Liver (tissue), 8 donors: ENCODE measurements at regions not wholly inside any gene's neighbourhood (a gene's known extent, or its start where the extent isn't known, plus 50 kb on each side); places are given as distances from the start of the nearest gene placed in this dataset.

Experiments used
- DNase-seq: peaks from one replicate; pipeline ENCODE4 v3.0.0-alpha.2; 2017; ENCODE audit warnings: low spot score
- H3K27ac ChIP-seq, 2 donors: one replicate each; pipeline ENCODE4 v1.7.0; 2013; ENCODE audit warnings: inconsistent platforms in 2 of 2, low read length in 2 of 2, control low read depth in 1 of 2, low read depth in 1 of 2, mild to moderate bottlenecking in 1 of 2
- H3K27me3 ChIP-seq, 4 donors: one replicate each; pipeline versions ENCODE4 v1.6.1 to v1.7.0; 2013; ENCODE audit warnings: low read length in 3 of 4, inconsistent platforms in 1 of 4, mild to moderate bottlenecking in 1 of 4, moderate library complexity in 1 of 4; ENCODE audit not compliant: control insufficient read depth in 4 of 4, insufficient read depth in 4 of 4
- H3K36me3 ChIP-seq, 4 donors: one replicate each; pipeline versions ENCODE4 v1.6.1 to v1.7.0; 2013; ENCODE audit warnings: low read length in 3 of 4, mild to moderate bottlenecking in 3 of 4, low read depth in 1 of 4, moderate library complexity in 1 of 4; ENCODE audit not compliant: control insufficient read depth in 4 of 4, insufficient read depth in 3 of 4
- H3K4me1 ChIP-seq, 4 donors: one replicate each; pipeline versions ENCODE4 v1.6.1 to v1.7.0; 2013; ENCODE audit warnings: low read length in 3 of 4, mild to moderate bottlenecking in 3 of 4, moderate library complexity in 1 of 4; ENCODE audit not compliant: control insufficient read depth in 4 of 4, insufficient read depth in 4 of 4
- H3K4me3 ChIP-seq, 3 donors: one replicate each; pipeline versions ENCODE4 v1.6.1 to v1.7.0; 2013; ENCODE audit warnings: low read length in 3 of 3, control low read depth in 1 of 3, low read depth in 1 of 3, mild to moderate bottlenecking in 1 of 3
- H3K9ac ChIP-seq, 2 donors: one replicate each; pipeline ENCODE4 v1.7.0; 2013; ENCODE audit warnings: low read length in 2 of 2, mild to moderate bottlenecking in 2 of 2, moderate library complexity in 2 of 2, control low read depth in 1 of 2, low read depth in 1 of 2
- H3K9me3 ChIP-seq, 4 donors: one replicate each; pipeline versions ENCODE4 v1.6.1 to v1.7.0; 2013; ENCODE audit warnings: low read length in 3 of 4; ENCODE audit not compliant: control insufficient read depth in 4 of 4
- ATF3 ChIP-seq: IDR thresholded peaks from 2 replicates; pipeline ENCODE4 v1.6.1; 2016; ENCODE audit warnings: antibody characterized with exemption
- FOXA1 ChIP-seq: IDR thresholded peaks from 2 replicates; pipeline ENCODE4 v1.6.1; 2016; ENCODE audit warnings: antibody characterized with exemption
- GABPA ChIP-seq, 2 donors: IDR thresholded peaks in 1 of 2; conservative IDR thresholded peaks in 1 of 2; 2 replicates each; pipeline ENCODE4 v1.6.1; 2016; ENCODE audit warnings: antibody characterized with exemption in 2 of 2, mild to moderate bottlenecking in 1 of 2, moderate library complexity in 1 of 2
- HNF4A ChIP-seq, 2 donors: conservative IDR thresholded peaks; 2 replicates each; pipeline ENCODE4 v1.6.1; 2016; ENCODE audit warnings: antibody characterized with exemption in 2 of 2, mild to moderate bottlenecking in 2 of 2
- HNF4G ChIP-seq: IDR thresholded peaks from 2 replicates; pipeline ENCODE4 v1.6.1; 2016; ENCODE audit warnings: antibody characterized with exemption
- JUND ChIP-seq, 2 donors: IDR thresholded peaks; 2 replicates each; pipeline ENCODE4 v1.6.1; 2016; ENCODE audit warnings: antibody characterized with exemption in 2 of 2
- MAX ChIP-seq: IDR thresholded peaks from 2 replicates; pipeline ENCODE4 v1.6.1; 2016; ENCODE audit warnings: antibody characterized with exemption
- NR2F2 ChIP-seq: IDR thresholded peaks from 2 replicates; pipeline ENCODE4 v1.6.1; 2016; ENCODE audit warnings: antibody characterized with exemption
- RAD21 ChIP-seq, 2 donors: IDR thresholded peaks; 2 replicates each; pipeline ENCODE4 v1.6.1; 2016; ENCODE audit warnings: antibody characterized with exemption in 2 of 2, mild to moderate bottlenecking in 2 of 2
- REST ChIP-seq: IDR thresholded peaks from 2 replicates; pipeline ENCODE4 v1.6.1; 2016; ENCODE audit warnings: antibody characterized with exemption, mild to moderate bottlenecking
- RXRA ChIP-seq, 2 donors: IDR thresholded peaks; 2 replicates each; pipeline ENCODE4 v1.6.1; 2017 to 2018; ENCODE audit warnings: antibody characterized with exemption in 2 of 2, mild to moderate bottlenecking in 1 of 2
- SP1 ChIP-seq: IDR thresholded peaks from 2 replicates; pipeline ENCODE4 v1.6.1; 2018; ENCODE audit warnings: antibody characterized with exemption, mild to moderate bottlenecking
- TAF1 ChIP-seq: conservative IDR thresholded peaks from 2 replicates; pipeline ENCODE4 v1.6.1; 2016; ENCODE audit warnings: antibody characterized with exemption, mild to moderate bottlenecking
- YY1 ChIP-seq: IDR thresholded peaks from 2 replicates; pipeline ENCODE4 v1.6.1; 2016; ENCODE audit warnings: antibody characterized with exemption, mild to moderate bottlenecking
- ZBTB33 ChIP-seq: IDR thresholded peaks from 2 replicates; pipeline ENCODE4 v1.6.1; 2016; ENCODE audit warnings: antibody characterized with exemption
- WGBS: extraction: QIAGEN DNeasy Blood & Tissue Kit; methylation state at CpG from one replicate; pipeline ENCODE4 v1.1.7; 2013; 5-methylcytosine and 5-hydroxymethylcytosine counted together
- TF ChIP-seq, protein P1 (sequence below): fragments of 150-350 bp; IDR thresholded peaks from 2 replicates; pipeline ENCODE4 v1.5.1; 2017; ENCODE audit warnings: improper control_type of control experiment, low read depth, low read length; ENCODE audit not compliant: missing input control
- donor health status: healthy.
- donor health status: healthy.
- donor health status: healthy.
- donor health status: healthy.
- donor health status: healthy.

GRCh38 chr12:126316411-126316810 is 1251.2 kb downstream of the AACS start:
- Histone ChIP-seq H3K27me3 (no peaks in the 10 kb centered on the region), H3K9me3 (no peaks in the 10 kb centered on the region), H3K4me3 (no peak overlapping the region), H3K9ac (no peak overlapping the region), H3K4me1 (no peaks in the 10 kb centered on the region), H3K36me3 (no peaks in the 10 kb centered on the region), H3K27ac (no peak overlapping the region)
- TF ChIP-seq JUND (IDR thresholded peaks at IDR 0.05) = no peak
- TF ChIP-seq ATF3 = no peak
- TF ChIP-seq RAD21 (IDR thresholded peaks at IDR 0.05) = no peak
- no peak for TF ChIP-seq REST
- no peak for TF ChIP-seq TAF1
- TF ChIP-seq, protein P1, sequence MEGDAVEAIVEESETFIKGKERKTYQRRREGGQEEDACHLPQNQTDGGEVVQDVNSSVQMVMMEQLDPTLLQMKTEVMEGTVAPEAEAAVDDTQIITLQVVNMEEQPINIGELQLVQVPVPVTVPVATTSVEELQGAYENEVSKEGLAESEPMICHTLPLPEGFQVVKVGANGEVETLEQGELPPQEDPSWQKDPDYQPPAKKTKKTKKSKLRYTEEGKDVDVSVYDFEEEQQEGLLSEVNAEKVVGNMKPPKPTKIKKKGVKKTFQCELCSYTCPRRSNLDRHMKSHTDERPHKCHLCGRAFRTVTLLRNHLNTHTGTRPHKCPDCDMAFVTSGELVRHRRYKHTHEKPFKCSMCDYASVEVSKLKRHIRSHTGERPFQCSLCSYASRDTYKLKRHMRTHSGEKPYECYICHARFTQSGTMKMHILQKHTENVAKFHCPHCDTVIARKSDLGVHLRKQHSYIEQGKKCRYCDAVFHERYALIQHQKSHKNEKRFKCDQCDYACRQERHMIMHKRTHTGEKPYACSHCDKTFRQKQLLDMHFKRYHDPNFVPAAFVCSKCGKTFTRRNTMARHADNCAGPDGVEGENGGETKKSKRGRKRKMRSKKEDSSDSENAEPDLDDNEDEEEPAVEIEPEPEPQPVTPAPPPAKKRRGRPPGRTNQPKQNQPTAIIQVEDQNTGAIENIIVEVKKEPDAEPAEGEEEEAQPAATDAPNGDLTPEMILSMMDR = no peak
- no peak for TF ChIP-seq MAX
- TF ChIP-seq SP1 = no peak
- no peak for TF ChIP-seq NR2F2
- TF ChIP-seq HNF4A (conservative IDR thresholded peaks at IDR 0.05) = no peak
- TF ChIP-seq RXRA (IDR thresholded peaks at IDR 0.05) = no peak
- no peak for TF ChIP-seq ZBTB33
- TF ChIP-seq YY1 = no peak
- TF ChIP-seq GABPA (IDR thresholded peaks at IDR 0.05 in 1 of 2, conservative IDR thresholded peaks at IDR 0.05 in 1 of 2) = no peak
- no peak for TF ChIP-seq HNF4G
- TF ChIP-seq FOXA1 = no peak
- no peak for DNase-seq
- WGBS = 66% methylated on average over 3 of the region's 3 CpGs
